ENCODE measurements at regions not wholly inside any gene's neighbourhood (a gene's known extent, or its start where the extent isn't known, plus 50 kb on each side); places are given as distances from the start of the nearest gene placed in this dataset.

DNA sequence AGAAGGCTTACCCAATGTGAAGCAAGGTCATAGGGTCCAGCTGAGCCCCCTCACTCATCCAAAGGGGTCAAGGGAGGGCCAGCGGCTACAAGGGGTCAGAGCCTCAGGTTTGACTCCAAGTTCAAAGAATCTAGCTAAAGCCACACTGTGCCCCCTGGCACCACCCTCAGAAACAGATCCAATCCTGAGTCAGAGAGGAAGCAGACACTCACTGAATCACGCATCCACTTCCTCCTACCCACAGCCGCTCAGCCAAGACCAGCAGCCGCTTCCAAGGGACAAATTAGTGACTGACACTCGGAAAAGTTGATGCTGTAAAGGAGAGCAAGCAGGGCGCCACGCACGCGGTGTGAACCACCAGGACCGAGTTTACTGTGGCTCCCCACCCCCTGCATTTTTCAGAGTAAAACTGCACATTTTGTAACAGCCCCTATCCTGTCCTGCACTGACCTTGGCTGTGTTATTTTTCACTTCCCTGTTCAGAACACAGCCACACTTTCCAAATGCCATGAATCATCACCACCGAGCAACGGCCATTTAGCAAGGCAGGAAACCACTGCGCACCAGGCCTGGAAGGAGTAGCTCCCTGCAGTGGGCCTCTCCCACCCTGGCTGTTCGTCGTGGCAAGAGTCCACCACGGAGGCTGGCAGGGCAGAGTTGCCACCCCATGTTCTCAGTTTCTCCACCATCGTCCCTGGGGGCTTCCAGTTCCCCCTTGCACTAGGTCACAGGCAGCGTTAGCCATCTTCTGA lies 147.8 kb downstream of the TOMM20 start (continued):
- peak; percentile 41; the same call in 1 of the 2 replicates for TF ChIP-seq MYC (CRISPR knock-in tag; IDR thresholded peaks at IDR 0.05; ENCODE audit: borderline replicate concordance)
- TF ChIP-seq, protein P1, sequence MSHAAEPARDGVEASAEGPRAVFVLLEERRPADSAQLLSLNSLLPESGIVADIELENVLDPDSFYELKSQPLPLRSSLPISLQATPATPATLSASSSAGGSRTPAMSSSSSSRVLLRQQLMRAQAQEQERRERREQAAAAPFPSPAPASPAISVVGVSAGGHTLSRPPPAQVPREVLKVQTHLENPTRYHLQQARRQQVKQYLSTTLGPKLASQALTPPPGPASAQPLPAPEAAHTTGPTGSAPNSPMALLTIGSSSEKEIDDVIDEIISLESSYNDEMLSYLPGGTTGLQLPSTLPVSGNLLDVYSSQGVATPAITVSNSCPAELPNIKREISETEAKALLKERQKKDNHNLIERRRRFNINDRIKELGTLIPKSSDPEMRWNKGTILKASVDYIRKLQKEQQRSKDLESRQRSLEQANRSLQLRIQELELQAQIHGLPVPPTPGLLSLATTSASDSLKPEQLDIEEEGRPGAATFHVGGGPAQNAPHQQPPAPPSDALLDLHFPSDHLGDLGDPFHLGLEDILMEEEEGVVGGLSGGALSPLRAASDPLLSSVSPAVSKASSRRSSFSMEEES (CRISPR knock-in tag; IDR thresholded peaks at IDR 0.05) = peak; percentile 54; the same call in 1 of the 2 replicates
- no peak for TF ChIP-seq MBD4 (IDR thresholded peaks at IDR 0.05; ENCODE audit: borderline replicate concordance, low read length)
- no peak for TF ChIP-seq ATM (IDR thresholded peaks at IDR 0.05; ENCODE audit: borderline replicate concordance)
- TF ChIP-seq, protein P2, sequence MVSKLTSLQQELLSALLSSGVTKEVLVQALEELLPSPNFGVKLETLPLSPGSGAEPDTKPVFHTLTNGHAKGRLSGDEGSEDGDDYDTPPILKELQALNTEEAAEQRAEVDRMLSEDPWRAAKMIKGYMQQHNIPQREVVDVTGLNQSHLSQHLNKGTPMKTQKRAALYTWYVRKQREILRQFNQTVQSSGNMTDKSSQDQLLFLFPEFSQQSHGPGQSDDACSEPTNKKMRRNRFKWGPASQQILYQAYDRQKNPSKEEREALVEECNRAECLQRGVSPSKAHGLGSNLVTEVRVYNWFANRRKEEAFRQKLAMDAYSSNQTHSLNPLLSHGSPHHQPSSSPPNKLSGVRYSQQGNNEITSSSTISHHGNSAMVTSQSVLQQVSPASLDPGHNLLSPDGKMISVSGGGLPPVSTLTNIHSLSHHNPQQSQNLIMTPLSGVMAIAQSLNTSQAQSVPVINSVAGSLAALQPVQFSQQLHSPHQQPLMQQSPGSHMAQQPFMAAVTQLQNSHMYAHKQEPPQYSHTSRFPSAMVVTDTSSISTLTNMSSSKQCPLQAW (CRISPR knock-in tag; IDR thresholded peaks at IDR 0.05) = 0 out of 2 replicates have a peak, but pooled peaks have one; percentile 23
- TF ChIP-seq, protein P3, sequence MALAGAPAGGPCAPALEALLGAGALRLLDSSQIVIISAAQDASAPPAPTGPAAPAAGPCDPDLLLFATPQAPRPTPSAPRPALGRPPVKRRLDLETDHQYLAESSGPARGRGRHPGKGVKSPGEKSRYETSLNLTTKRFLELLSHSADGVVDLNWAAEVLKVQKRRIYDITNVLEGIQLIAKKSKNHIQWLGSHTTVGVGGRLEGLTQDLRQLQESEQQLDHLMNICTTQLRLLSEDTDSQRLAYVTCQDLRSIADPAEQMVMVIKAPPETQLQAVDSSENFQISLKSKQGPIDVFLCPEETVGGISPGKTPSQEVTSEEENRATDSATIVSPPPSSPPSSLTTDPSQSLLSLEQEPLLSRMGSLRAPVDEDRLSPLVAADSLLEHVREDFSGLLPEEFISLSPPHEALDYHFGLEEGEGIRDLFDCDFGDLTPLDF (CRISPR knock-in tag; IDR thresholded peaks at IDR 0.05) = no peak
- 0 out of 2 replicates have a peak, but pooled peaks have one; percentile 72 for TF ChIP-seq MZF1 (CRISPR knock-in tag; IDR thresholded peaks at IDR 0.05; ENCODE audit: borderline replicate concordance)
- no peak for TF ChIP-seq SRSF1 (optimal IDR thresholded peaks at IDR 0.05; ENCODE audit: low read depth, low read length)
- TF ChIP-seq ZNF776 (CRISPR knock-in tag; IDR thresholded peaks at IDR 0.05) = no peak
- no peak for TF ChIP-seq ZNF615 (CRISPR knock-in tag; IDR thresholded peaks at IDR 0.05; ENCODE audit: borderline replicate concordance)
- TF ChIP-seq KLF12 (CRISPR knock-in tag; IDR thresholded peaks at IDR 0.05; ENCODE audit: borderline replicate concordance) = no peak
- TF ChIP-seq, protein P4, sequence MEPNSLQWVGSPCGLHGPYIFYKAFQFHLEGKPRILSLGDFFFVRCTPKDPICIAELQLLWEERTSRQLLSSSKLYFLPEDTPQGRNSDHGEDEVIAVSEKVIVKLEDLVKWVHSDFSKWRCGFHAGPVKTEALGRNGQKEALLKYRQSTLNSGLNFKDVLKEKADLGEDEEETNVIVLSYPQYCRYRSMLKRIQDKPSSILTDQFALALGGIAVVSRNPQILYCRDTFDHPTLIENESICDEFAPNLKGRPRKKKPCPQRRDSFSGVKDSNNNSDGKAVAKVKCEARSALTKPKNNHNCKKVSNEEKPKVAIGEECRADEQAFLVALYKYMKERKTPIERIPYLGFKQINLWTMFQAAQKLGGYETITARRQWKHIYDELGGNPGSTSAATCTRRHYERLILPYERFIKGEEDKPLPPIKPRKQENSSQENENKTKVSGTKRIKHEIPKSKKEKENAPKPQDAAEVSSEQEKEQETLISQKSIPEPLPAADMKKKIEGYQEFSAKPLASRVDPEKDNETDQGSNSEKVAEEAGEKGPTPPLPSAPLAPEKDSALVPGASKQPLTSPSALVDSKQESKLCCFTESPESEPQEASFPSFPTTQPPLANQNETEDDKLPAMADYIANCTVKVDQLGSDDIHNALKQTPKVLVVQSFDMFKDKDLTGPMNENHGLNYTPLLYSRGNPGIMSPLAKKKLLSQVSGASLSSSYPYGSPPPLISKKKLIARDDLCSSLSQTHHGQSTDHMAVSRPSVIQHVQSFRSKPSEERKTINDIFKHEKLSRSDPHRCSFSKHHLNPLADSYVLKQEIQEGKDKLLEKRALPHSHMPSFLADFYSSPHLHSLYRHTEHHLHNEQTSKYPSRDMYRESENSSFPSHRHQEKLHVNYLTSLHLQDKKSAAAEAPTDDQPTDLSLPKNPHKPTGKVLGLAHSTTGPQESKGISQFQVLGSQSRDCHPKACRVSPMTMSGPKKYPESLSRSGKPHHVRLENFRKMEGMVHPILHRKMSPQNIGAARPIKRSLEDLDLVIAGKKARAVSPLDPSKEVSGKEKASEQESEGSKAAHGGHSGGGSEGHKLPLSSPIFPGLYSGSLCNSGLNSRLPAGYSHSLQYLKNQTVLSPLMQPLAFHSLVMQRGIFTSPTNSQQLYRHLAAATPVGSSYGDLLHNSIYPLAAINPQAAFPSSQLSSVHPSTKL (CRISPR knock-in tag; IDR thresholded peaks at IDR 0.05) = peak; percentile 69
- peak; percentile 52 for TF ChIP-seq FOXA3 (CRISPR knock-in tag; IDR thresholded peaks at IDR 0.05)
- no peak for TF ChIP-seq SRY (CRISPR knock-in tag; IDR thresholded peaks at IDR 0.05)
- TF ChIP-seq NAIF1 (CRISPR knock-in tag; IDR thresholded peaks at IDR 0.05; ENCODE audit: borderline replicate concordance) = no peak
- TF ChIP-seq TAF15 (IDR thresholded peaks at IDR 0.05; ENCODE audit: low read depth, low read length, poor library complexity, severe bottlenecking) = no peak
- TF ChIP-seq RXRB (CRISPR knock-in tag; IDR thresholded peaks at IDR 0.05; ENCODE audit: borderline replicate concordance) = peak; percentile 76
- no peak for TF ChIP-seq TCF7L2 (IDR thresholded peaks at IDR 0.05; ENCODE audit: low read depth, low read length)
- TF ChIP-seq EP300 (IDR thresholded peaks at IDR 0.05; ENCODE audit: low read depth in 2 of 2, low read length in 2 of 2) = peak; percentile 19 to 34; a peak in 1 of 4 replicates
- peak; percentile 63; the same call in 1 of the 2 replicates for TF ChIP-seq EP300 (CRISPR knock-in tag; IDR thresholded peaks at IDR 0.05; ENCODE audit: borderline replicate concordance)
- TF ChIP-seq ETV5 (CRISPR knock-in tag; IDR thresholded peaks at IDR 0.05; ENCODE audit: borderline replicate concordance) = peak; percentile 76; the same call in 1 of the 2 replicates
- no peak for TF ChIP-seq IRX3 (CRISPR knock-in tag; IDR thresholded peaks at IDR 0.05; ENCODE audit: borderline replicate concordance, low read depth)
